ENCODE measurements at regions not wholly inside any gene's neighbourhood (a gene's known extent, or its start where the extent isn't known, plus 50 kb on each side); places are given as distances from the start of the nearest gene placed in this dataset.

DNA sequence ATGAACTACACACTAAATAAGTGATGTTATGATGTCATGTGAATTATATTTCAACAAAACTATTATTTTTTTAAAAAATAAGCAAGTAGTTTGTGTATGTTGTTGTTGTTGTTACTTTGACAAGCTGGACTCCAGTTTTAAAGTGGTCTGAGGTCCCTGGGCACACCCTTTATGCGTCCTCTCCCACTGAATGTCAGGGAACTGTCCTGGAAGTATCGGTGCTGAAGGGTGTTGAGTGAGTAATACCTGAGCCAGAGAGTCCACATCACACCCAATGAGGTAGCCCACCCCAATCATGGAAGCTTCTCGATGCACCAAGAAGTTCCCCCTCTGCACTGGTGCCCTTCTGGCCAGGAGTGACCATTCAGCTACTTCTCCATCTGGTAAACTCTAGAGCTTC lies 64.3 kb downstream of the FOXI2 start:
- Histone ChIP-seq H3K36me3 (ENCODE audit: control insufficient read depth in 2 of 2, extremely low read depth in 1 of 2, insufficient read depth in 2 of 2, low read length in 2 of 2) (no peaks in the 10 kb centered on the region), H3K4me3 (replicated peaks in 1 of 3; ENCODE audit: insufficient read depth in 1 of 3, low read depth in 1 of 3, low read length in 3 of 3) (no peak overlapping the region), H3K9me3 (replicated peaks; ENCODE audit: control insufficient read depth, insufficient read depth, low read length) (no peaks in the 10 kb centered on the region), H4K20me1 (replicated peaks; ENCODE audit: control insufficient read depth, extremely low read depth, insufficient read depth, low read length) (no peaks in the 10 kb centered on the region), H3K9ac (replicated peaks; ENCODE audit: extremely low read depth, insufficient read depth, low read length) (no peak overlapping the region), H3K27ac (ENCODE audit: insufficient read depth, low read depth, low read length) (no peak overlapping the region), H2AFZ (ENCODE audit: low read depth, low read length) (no peak overlapping the region), H3K4me2 (ENCODE audit: insufficient read depth, low read length) (no peak overlapping the region), H3K4me1 (ENCODE audit: control insufficient read depth, extremely low read depth, insufficient read depth, low read length) (no peaks in the 10 kb centered on the region), H3K9me1 (replicated peaks; ENCODE audit: control insufficient read depth, extremely low read depth, insufficient read depth, low read length) (no peaks in the 10 kb centered on the region), H3K79me2 (ENCODE audit: control insufficient read depth, insufficient read depth, low read length) (no peaks in the 10 kb centered on the region), H3K27me3 (ENCODE audit: control insufficient read depth in 2 of 2, insufficient read depth in 2 of 2, low read length in 2 of 2) (no peaks in the 10 kb centered on the region)
- dilution Hi-C loops (cut with MboI; ENCODE audit: extremely low pct_ligation_motif_present, low sequenced_read_pairs), result no loop called here
- CTCF ChIA-PET, result no interaction called here
- TF ChIP-seq JUN (IDR thresholded peaks at IDR 0.05; ENCODE audit: borderline replicate concordance, insufficient read depth, insufficient read length, low read depth), result no peak
- TF ChIP-seq EZH2 (IDR thresholded peaks at IDR 0.05; ENCODE audit: borderline replicate concordance, low read depth, low read length, severe bottlenecking), result no peak
- no peak for FAIRE-seq
- POLR2A ChIA-PET, result no interaction called here
- BruUV-seq (replicated peaks), result no TSS peak
- intact Hi-C loops (cut with micrococcal nuclease), result no loop called here
- no peak for DNase-seq (ENCODE audit: low read depth, low spot score)

DNA sequence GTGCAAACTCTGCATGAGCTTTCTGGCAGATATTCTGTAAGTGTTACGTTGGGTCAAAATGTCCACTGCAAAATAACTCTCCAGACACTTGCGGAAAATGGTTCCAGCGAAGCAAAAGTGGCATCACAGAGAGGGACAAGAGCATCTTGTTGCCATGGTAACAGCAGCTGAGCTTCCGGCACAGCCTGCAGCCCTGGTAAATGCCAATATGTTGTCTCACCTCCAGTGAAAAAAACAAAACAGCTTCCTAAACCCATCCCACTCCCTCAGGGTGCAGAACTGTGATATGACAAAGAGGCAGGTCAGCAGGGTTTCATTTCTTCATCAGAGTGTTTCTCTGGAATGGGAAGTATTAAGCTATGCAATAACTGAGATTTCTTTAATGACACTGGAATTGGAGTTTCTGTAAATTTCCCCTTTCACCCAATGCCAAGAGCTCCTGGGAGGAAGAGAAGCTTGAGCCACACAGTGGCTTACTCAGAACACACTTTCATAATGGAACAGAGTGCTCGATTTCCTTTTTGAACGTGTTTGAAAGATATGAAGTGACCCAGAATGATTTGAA lies 65.6 kb downstream of the FOXI2 start:
- Histone ChIP-seq H3K9me1 (replicated peaks; ENCODE audit: control insufficient read depth, extremely low read depth, insufficient read depth, low read length) (no peaks in the 10 kb centered on the region), H3K4me1 (ENCODE audit: control insufficient read depth, extremely low read depth, insufficient read depth, low read length) (no peaks in the 10 kb centered on the region), H3K27ac (ENCODE audit: insufficient read depth, low read depth, low read length) (no peak overlapping the region), H3K79me2 (ENCODE audit: control insufficient read depth, insufficient read depth, low read length) (no peaks in the 10 kb centered on the region), H2AFZ (ENCODE audit: low read depth, low read length) (no peak overlapping the region), H3K9me3 (replicated peaks; ENCODE audit: control insufficient read depth, insufficient read depth, low read length) (no peaks in the 10 kb centered on the region), H3K4me2 (ENCODE audit: insufficient read depth, low read length) (no peak overlapping the region), H3K9ac (replicated peaks; ENCODE audit: extremely low read depth, insufficient read depth, low read length) (no peak overlapping the region), H3K27me3 (ENCODE audit: control insufficient read depth in 2 of 2, insufficient read depth in 2 of 2, low read length in 2 of 2) (no peaks in the 10 kb centered on the region), H3K36me3 (ENCODE audit: control insufficient read depth in 2 of 2, extremely low read depth in 1 of 2, insufficient read depth in 2 of 2, low read length in 2 of 2) (no peaks in the 10 kb centered on the region), H3K4me3 (replicated peaks in 1 of 3; ENCODE audit: insufficient read depth in 1 of 3, low read depth in 1 of 3, low read length in 3 of 3) (no peak overlapping the region), H4K20me1 (replicated peaks; ENCODE audit: control insufficient read depth, extremely low read depth, insufficient read depth, low read length) (no peaks in the 10 kb centered on the region)
- FAIRE-seq (no peak), DNase-seq (ENCODE audit: low read depth, low spot score) (no peak)
- CTCF ChIA-PET, result no interaction called here
- POLR2A ChIA-PET, result no interaction called here
- dilution Hi-C loops (cut with MboI; ENCODE audit: extremely low pct_ligation_motif_present, low sequenced_read_pairs), result no loop called here
- BruUV-seq (replicated peaks), result no TSS peak
- intact Hi-C loops (cut with micrococcal nuclease), result no loop called here
- TF ChIP-seq, protein P1, sequence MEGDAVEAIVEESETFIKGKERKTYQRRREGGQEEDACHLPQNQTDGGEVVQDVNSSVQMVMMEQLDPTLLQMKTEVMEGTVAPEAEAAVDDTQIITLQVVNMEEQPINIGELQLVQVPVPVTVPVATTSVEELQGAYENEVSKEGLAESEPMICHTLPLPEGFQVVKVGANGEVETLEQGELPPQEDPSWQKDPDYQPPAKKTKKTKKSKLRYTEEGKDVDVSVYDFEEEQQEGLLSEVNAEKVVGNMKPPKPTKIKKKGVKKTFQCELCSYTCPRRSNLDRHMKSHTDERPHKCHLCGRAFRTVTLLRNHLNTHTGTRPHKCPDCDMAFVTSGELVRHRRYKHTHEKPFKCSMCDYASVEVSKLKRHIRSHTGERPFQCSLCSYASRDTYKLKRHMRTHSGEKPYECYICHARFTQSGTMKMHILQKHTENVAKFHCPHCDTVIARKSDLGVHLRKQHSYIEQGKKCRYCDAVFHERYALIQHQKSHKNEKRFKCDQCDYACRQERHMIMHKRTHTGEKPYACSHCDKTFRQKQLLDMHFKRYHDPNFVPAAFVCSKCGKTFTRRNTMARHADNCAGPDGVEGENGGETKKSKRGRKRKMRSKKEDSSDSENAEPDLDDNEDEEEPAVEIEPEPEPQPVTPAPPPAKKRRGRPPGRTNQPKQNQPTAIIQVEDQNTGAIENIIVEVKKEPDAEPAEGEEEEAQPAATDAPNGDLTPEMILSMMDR (IDR thresholded peaks at IDR 0.05; ENCODE audit: extremely low read depth in 1 of 2, insufficient read depth in 1 of 2, low read depth in 1 of 2, low read length in 2 of 2), result no peak
- no peak for TF ChIP-seq GATA2 (IDR thresholded peaks at IDR 0.05; ENCODE audit: insufficient read depth, insufficient read length, low read depth, low read length)
- no peak for TF ChIP-seq JUN (IDR thresholded peaks at IDR 0.05; ENCODE audit: borderline replicate concordance, insufficient read depth, insufficient read length, low read depth)
- TF ChIP-seq POLR2A (IDR thresholded peaks at IDR 0.05; ENCODE audit: low read depth, low read length), result no peak
